ENCODE measurements at regions not wholly inside any gene's neighbourhood (a gene's known extent, or its start where the extent isn't known, plus 50 kb on each side); places are given as distances from the start of the nearest gene placed in this dataset.
"Not testable (repeated sequence)": the region's sequence is repeated elsewhere in the genome, so short reads cannot be mapped to it uniquely, and the experiment has no call there.

- not testable (repeated sequence) for TF ChIP-seq CTCF (IDR thresholded peaks at IDR 0.05); ZFX (IDR thresholded peaks at IDR 0.05; ENCODE audit: borderline replicate concordance)
These were observed 1612.3 kb downstream of the SPATA31A7 start for GRCh38 chr9:62801961-62802718.
